HCT116 (cell line): ENCODE measurements at regions not wholly inside any gene's neighbourhood (a gene's known extent, or its start where the extent isn't known, plus 50 kb on each side); places are given as distances from the start of the nearest gene placed in this dataset.

Experiments
- ATAC-seq: fragments of 200-7000 bp; cut with Tn5 transposase; 2 replicates; pipeline ENCODE4 v1.9.1; 2020; ENCODE audit warnings: mild to moderate bottlenecking, moderate library complexity
- BruUV-seq: library from RNA; stranded (reverse); fragments of 400-500 nt; replicated peaks from 2 replicates; lab custom pipeline; 2021; lab: Mats Ljungman, UMichigan
- CTCF ChIA-PET: fragments of 300-600 bp; sonication (Branson Sonifier 250); formaldehyde crosslinking; loops from one replicate; lab custom pipeline; 2021; ENCODE audit warnings: antibody characterized with exemption; lab: Charles Lee
- POLR2A ChIA-PET: fragments of 300-600, 350-600 bp; sonication (Branson Sonifier 250); formaldehyde crosslinking; loops from one replicate; lab custom pipeline; 2021; ENCODE audit warnings: antibody characterized with exemption; lab: Charles Lee
- RAD21 ChIA-PET, 2 experiments: fragments of 300-600 bp; sonication (Branson Sonifier 250); formaldehyde crosslinking; loops; one replicate each; lab custom pipeline; 2023; ENCODE audit warnings: low total read pairs in 2 of 2; ENCODE audit not compliant: uncharacterized antibody in 2 of 2, unreplicated experiment in 2 of 2, low non-redundant PET in 1 of 2; lab: Charles Lee
- DNase-seq: peaks from one replicate; pipeline ENCODE4 v3.0.0-alpha.2; 2010; ENCODE audit warnings: low read depth, low spot score
- H2AFZ ChIP-seq: fragments of 200-600 bp; shearing (Covaris generic), sonication (generic); 2 replicates; pipeline ENCODE4 v1.6.1; 2017; ENCODE audit warnings: low read depth, mixed run types, mixed read lengths, antibody characterized with exemption, low read length; ENCODE audit not compliant: poor library complexity, severe bottlenecking
- H3K27ac ChIP-seq: 2 replicates; pipeline ENCODE4 v1.5.1; 2012; ENCODE audit warnings: low read depth, low read length
- H3K27me3 ChIP-seq: fragments of 200-600 bp; sonication (generic); 2 replicates; pipeline ENCODE4 v1.6.1; 2016; ENCODE audit warnings: mixed run types, low read length, mixed read lengths; ENCODE audit not compliant: insufficient read depth
- H3K36me3 ChIP-seq, 2 experiments: fragments of 200-500 bp in 1 of 2; fragments of 200-600 bp in 1 of 2; sonication (Bioruptor generic) in 1 of 2; sonication (generic) in 1 of 2; 2 replicates each; pipeline versions ENCODE4 v1.5.1 to v1.6.1; 2014 to 2016; ENCODE audit warnings: low read length in 2 of 2, inconsistent platforms in 1 of 2, mixed read lengths in 1 of 2, mixed run types in 1 of 2; ENCODE audit not compliant: insufficient read depth in 2 of 2, control insufficient read depth in 1 of 2
- H3K4me1 ChIP-seq, 2 experiments: fragments of 200-600 bp in 1 of 2; sonication (generic) in 1 of 2; 2 replicates each; pipeline versions ENCODE4 v1.5.1 to v1.6.1; 2012 to 2017; ENCODE audit warnings: low read length in 2 of 2, inconsistent platforms in 1 of 2, mild to moderate bottlenecking in 1 of 2, mixed read lengths in 1 of 2, mixed run types in 1 of 2, moderate library complexity in 1 of 2; ENCODE audit not compliant: insufficient read depth in 2 of 2, control insufficient read depth in 1 of 2
- H3K4me2 ChIP-seq: fragments of 200-600 bp; sonication (generic); 2 replicates; pipeline ENCODE4 v1.6.1; 2017; ENCODE audit warnings: mixed run types, low read length, mixed read lengths
- H3K4me3 ChIP-seq, 2 experiments: fragments of 200-600 bp in 1 of 2; sonication (generic) in 1 of 2; replicated peaks in 1 of 2; 2 replicates each; pipeline ENCODE4 v1.5.1; 2011 to 2016; ENCODE audit warnings: low read length in 2 of 2, control low read depth in 1 of 2, low read depth in 1 of 2, mild to moderate bottlenecking in 1 of 2, mixed read lengths in 1 of 2, mixed run types in 1 of 2
- H3K79me2 ChIP-seq: fragments of 200-600 bp; sonication (generic); 2 replicates; pipeline ENCODE4 v1.6.1; 2017; ENCODE audit warnings: mild to moderate bottlenecking, mixed run types, low read length, moderate library complexity, mixed read lengths; ENCODE audit not compliant: insufficient read depth
- H3K9ac ChIP-seq: fragments of 200-600 bp; sonication (generic); 2 replicates; pipeline ENCODE4 v1.6.1; 2016; ENCODE audit warnings: low read length, mixed read lengths
- H3K9me2 ChIP-seq: fragments of 200-600 bp; sonication (generic), shearing (Covaris generic); 2 replicates; pipeline ENCODE4 v1.6.1; 2017; ENCODE audit warnings: mixed run types, mild to moderate bottlenecking, moderate library complexity; ENCODE audit not compliant: insufficient read depth
- H3K9me3 ChIP-seq, 2 experiments: fragments of 200-500 bp in 1 of 2; fragments of 200-600 bp in 1 of 2; sonication (Bioruptor generic) in 1 of 2; sonication (generic) in 1 of 2; 2 replicates each; pipeline ENCODE4 v1.6.1; 2014 to 2017; ENCODE audit warnings: low read length in 2 of 2, mixed read lengths in 2 of 2, inconsistent platforms in 1 of 2, low read depth in 1 of 2, mild to moderate bottlenecking in 1 of 2, mixed run types in 1 of 2, moderate library complexity in 1 of 2; ENCODE audit not compliant: control insufficient read depth in 1 of 2, insufficient read depth in 1 of 2
- H4K20me1 ChIP-seq: fragments of 200-600 bp; sonication (generic), shearing (Covaris generic); 2 replicates; pipeline ENCODE4 v1.6.1; 2017; ENCODE audit warnings: mixed run types, mild to moderate bottlenecking, moderate library complexity; ENCODE audit not compliant: insufficient read depth
- CEBPB ChIP-seq: IDR thresholded peaks from 2 replicates; pipeline ENCODE4 v1.6.1; 2012; ENCODE audit warnings: low read depth
- EGR1 ChIP-seq: IDR thresholded peaks from 2 replicates; pipeline ENCODE4 v1.6.1; 2012; ENCODE audit warnings: low read depth
- ELF1 ChIP-seq: IDR thresholded peaks from 2 replicates; pipeline ENCODE4 v1.6.1; 2012; ENCODE audit warnings: low read depth, borderline replicate concordance
- FOSL1 ChIP-seq: IDR thresholded peaks from 2 replicates; pipeline ENCODE4 v1.6.1; 2012; ENCODE audit warnings: low read depth
- JUND ChIP-seq: IDR thresholded peaks from 2 replicates; pipeline ENCODE4 v1.6.1; 2012
- POLR2A ChIP-seq: IDR thresholded peaks from 2 replicates; pipeline ENCODE4 v1.7.0; 2011; ENCODE audit warnings: borderline replicate concordance; ENCODE audit not compliant: insufficient read depth, insufficient read length; ENCODE audit errors: extremely low read depth
- RAD21 ChIP-seq: IDR thresholded peaks from 2 replicates; pipeline ENCODE4 v1.6.1; 2012; ENCODE audit warnings: low read depth, mild to moderate bottlenecking
- SP1 ChIP-seq: IDR thresholded peaks from 2 replicates; pipeline ENCODE4 v1.6.1; 2012; ENCODE audit warnings: low read depth
- SRF ChIP-seq: IDR thresholded peaks from 2 replicates; pipeline ENCODE4 v1.6.1; 2012; ENCODE audit warnings: low read depth
- YY1 ChIP-seq: IDR thresholded peaks from 2 replicates; pipeline ENCODE4 v1.6.1; 2011; ENCODE audit warnings: low read length, low read depth, moderate library complexity, mild to moderate bottlenecking; ENCODE audit not compliant: insufficient replicate concordance; ENCODE audit errors: extremely low read depth
- ZFX ChIP-seq: fragments of 450-650 bp; IDR thresholded peaks from 2 replicates; pipeline ENCODE4 v1.6.1; 2017
- ZNF274 ChIP-seq: fragments of 200-500 bp; sonication (Bioruptor generic); IDR thresholded peaks from 2 replicates; pipeline ENCODE4 v1.6.1; 2014; ENCODE audit warnings: mild to moderate bottlenecking, low read depth, low read length, inconsistent platforms
- intact Hi-C: fragments of 100-400 bp; cut with micrococcal nuclease; formaldehyde crosslinking; loops from 2 replicates; pipeline ENCODE4 v1.10.0; 2022
- TF ChIP-seq, protein P1 (sequence below): IDR thresholded peaks from 2 replicates; pipeline ENCODE4 v1.6.1; 2012
- TF ChIP-seq, protein P2 (sequence below), 3 experiments: fragments of 200-600 bp in 1 of 3; sonication (generic) in 1 of 3; IDR thresholded peaks in 2 of 3; conservative IDR thresholded peaks in 1 of 3; 2 replicates each; pipeline ENCODE4 v1.5.1; 2012 to 2017; ENCODE audit warnings: low read depth in 2 of 3, low read length in 2 of 3, antibody characterized with exemption in 1 of 3, borderline replicate concordance in 1 of 3, control low read depth in 1 of 3, mild to moderate bottlenecking in 1 of 3, mixed read lengths in 1 of 3, mixed run types in 1 of 3, moderate library complexity in 1 of 3; ENCODE audit not compliant: insufficient read depth in 1 of 3
- TF ChIP-seq, protein P3 (sequence below): IDR thresholded peaks from 2 replicates; pipeline ENCODE4 v1.6.1; 2012; ENCODE audit warnings: low read depth

DNA sequence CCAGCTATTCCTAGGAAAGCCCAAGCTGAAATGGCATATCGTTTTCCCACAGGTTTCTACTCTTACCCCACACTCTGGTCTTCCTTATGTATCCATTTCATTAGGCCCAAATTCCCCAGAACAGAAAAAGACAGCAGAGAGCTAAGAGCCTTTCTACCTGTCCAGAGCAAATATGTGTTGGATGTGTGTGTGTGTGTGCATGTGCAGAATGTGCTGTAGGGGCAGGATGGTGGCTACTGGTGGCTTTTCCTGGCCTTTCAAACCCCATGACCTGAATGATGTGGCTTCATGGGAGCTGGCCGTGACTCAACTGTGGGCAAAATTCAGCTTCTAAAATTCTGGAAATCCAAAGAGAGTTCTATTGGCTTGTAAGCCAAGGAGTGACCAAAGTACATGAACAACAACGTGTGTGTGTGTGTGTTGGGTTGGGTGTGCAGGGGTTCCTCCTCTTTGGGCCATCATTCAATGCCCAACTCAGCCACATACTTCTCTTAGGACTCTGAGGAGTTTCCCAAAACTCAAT lies 421.4 kb upstream of the CADM1 start:
- Histone ChIP-seq H3K9me3 (no peaks in the 10 kb centered on the region; a peak in 1 of 4 replicates), H3K9ac (no peak overlapping the region), H3K4me3 (no peak overlapping the region), H3K36me3 (no peaks in the 10 kb centered on the region), H2AFZ (no peak overlapping the region), H3K9me2 (no peaks in the 10 kb centered on the region), H3K4me2 (no peak overlapping the region), H3K4me1 (no peaks in the 10 kb centered on the region), H3K79me2 (no peaks in the 10 kb centered on the region), H3K27me3 (no peaks in the 10 kb centered on the region)
- intact Hi-C loops = no loop called here
- no peak for ATAC-seq
- no TSS peak for BruUV-seq
- CTCF ChIA-PET = no interaction called here
- POLR2A ChIA-PET = no interaction called here
- TF ChIP-seq, protein P1, sequence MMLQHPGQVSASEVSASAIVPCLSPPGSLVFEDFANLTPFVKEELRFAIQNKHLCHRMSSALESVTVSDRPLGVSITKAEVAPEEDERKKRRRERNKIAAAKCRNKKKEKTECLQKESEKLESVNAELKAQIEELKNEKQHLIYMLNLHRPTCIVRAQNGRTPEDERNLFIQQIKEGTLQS = no peak
- no peak for TF ChIP-seq SRF
- no peak for TF ChIP-seq POLR2A
- no peak for TF ChIP-seq JUND
- TF ChIP-seq YY1 = no peak
- TF ChIP-seq, protein P2, sequence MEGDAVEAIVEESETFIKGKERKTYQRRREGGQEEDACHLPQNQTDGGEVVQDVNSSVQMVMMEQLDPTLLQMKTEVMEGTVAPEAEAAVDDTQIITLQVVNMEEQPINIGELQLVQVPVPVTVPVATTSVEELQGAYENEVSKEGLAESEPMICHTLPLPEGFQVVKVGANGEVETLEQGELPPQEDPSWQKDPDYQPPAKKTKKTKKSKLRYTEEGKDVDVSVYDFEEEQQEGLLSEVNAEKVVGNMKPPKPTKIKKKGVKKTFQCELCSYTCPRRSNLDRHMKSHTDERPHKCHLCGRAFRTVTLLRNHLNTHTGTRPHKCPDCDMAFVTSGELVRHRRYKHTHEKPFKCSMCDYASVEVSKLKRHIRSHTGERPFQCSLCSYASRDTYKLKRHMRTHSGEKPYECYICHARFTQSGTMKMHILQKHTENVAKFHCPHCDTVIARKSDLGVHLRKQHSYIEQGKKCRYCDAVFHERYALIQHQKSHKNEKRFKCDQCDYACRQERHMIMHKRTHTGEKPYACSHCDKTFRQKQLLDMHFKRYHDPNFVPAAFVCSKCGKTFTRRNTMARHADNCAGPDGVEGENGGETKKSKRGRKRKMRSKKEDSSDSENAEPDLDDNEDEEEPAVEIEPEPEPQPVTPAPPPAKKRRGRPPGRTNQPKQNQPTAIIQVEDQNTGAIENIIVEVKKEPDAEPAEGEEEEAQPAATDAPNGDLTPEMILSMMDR (IDR thresholded peaks at IDR 0.05 in 2 of 3, conservative IDR thresholded peaks at IDR 0.05 in 1 of 3; ENCODE audit: borderline replicate concordance in 1 of 3, insufficient read depth in 1 of 3, low read depth in 2 of 3, low read length in 2 of 3) = no peak
- TF ChIP-seq ELF1 = no peak
- no peak for TF ChIP-seq CEBPB
- TF ChIP-seq FOSL1 = no peak
- no peak for TF ChIP-seq RAD21
- no peak for TF ChIP-seq SP1
- no peak for TF ChIP-seq ZNF274
- no peak for TF ChIP-seq ZFX
- no peak for TF ChIP-seq EGR1
- TF ChIP-seq, protein P3, sequence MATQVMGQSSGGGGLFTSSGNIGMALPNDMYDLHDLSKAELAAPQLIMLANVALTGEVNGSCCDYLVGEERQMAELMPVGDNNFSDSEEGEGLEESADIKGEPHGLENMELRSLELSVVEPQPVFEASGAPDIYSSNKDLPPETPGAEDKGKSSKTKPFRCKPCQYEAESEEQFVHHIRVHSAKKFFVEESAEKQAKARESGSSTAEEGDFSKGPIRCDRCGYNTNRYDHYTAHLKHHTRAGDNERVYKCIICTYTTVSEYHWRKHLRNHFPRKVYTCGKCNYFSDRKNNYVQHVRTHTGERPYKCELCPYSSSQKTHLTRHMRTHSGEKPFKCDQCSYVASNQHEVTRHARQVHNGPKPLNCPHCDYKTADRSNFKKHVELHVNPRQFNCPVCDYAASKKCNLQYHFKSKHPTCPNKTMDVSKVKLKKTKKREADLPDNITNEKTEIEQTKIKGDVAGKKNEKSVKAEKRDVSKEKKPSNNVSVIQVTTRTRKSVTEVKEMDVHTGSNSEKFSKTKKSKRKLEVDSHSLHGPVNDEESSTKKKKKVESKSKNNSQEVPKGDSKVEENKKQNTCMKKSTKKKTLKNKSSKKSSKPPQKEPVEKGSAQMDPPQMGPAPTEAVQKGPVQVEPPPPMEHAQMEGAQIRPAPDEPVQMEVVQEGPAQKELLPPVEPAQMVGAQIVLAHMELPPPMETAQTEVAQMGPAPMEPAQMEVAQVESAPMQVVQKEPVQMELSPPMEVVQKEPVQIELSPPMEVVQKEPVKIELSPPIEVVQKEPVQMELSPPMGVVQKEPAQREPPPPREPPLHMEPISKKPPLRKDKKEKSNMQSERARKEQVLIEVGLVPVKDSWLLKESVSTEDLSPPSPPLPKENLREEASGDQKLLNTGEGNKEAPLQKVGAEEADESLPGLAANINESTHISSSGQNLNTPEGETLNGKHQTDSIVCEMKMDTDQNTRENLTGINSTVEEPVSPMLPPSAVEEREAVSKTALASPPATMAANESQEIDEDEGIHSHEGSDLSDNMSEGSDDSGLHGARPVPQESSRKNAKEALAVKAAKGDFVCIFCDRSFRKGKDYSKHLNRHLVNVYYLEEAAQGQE = no peak
- TF ChIP-seq, all 23 proteins: peak for 0
- no peak overlapping the region for H3K27ac ChIP-seq
- H4K20me1 ChIP-seq = no peaks in the 10 kb centered on the region
- DNase-seq = no peak
- RAD21 ChIA-PET = no interaction called here
